Mesenchymal stem cell (in vitro differentiated cells and primary cell): ENCODE measurements at regions not wholly inside any gene's neighbourhood (a gene's known extent, or its start where the extent isn't known, plus 50 kb on each side); places are given as distances from the start of the nearest gene placed in this dataset.

Source experiments
- DNase-seq: peaks from one replicate; pipeline ENCODE4 v3.0.0-alpha.2; 2013
- H2AFZ ChIP-seq: one replicate; pipeline ENCODE4 v1.6.1; 2013; ENCODE audit warnings: low read depth, mild to moderate bottlenecking, control low read depth, inconsistent platforms, low read length, moderate library complexity
- H2AK5ac ChIP-seq: 2 replicates; pipeline ENCODE4 v1.6.1; 2013; ENCODE audit warnings: low read length, moderate library complexity, mild to moderate bottlenecking, inconsistent platforms; ENCODE audit not compliant: severe bottlenecking
- H2BK120ac ChIP-seq: one replicate; pipeline ENCODE4 v1.6.1; 2013; ENCODE audit warnings: low read depth, mild to moderate bottlenecking, inconsistent platforms, low read length, moderate library complexity
- H2BK12ac ChIP-seq, 2 experiments: one replicate each; pipeline ENCODE4 v1.6.1; 2013; ENCODE audit warnings: inconsistent platforms in 2 of 2, low read length in 2 of 2, mild to moderate bottlenecking in 2 of 2, moderate library complexity in 2 of 2, control low read depth in 1 of 2
- H2BK15ac ChIP-seq: one replicate; pipeline ENCODE4 v1.6.1; 2013; ENCODE audit warnings: mild to moderate bottlenecking, low read depth, inconsistent platforms; ENCODE audit not compliant: poor library complexity, severe bottlenecking
- H2BK5ac ChIP-seq: 2 replicates; pipeline ENCODE4 v1.6.1; 2013; ENCODE audit warnings: low read depth, mild to moderate bottlenecking, low read length, control low read depth, inconsistent platforms; ENCODE audit not compliant: poor library complexity, severe bottlenecking
- H3K14ac ChIP-seq, 2 experiments: one replicate each; pipeline ENCODE4 v1.6.1; 2013; ENCODE audit warnings: inconsistent platforms in 2 of 2, low read length in 2 of 2, control low read depth in 1 of 2, mild to moderate bottlenecking in 1 of 2, moderate library complexity in 1 of 2
- H3K18ac ChIP-seq, 2 experiments: one replicate each; pipeline ENCODE4 v1.6.1; 2013; ENCODE audit warnings: inconsistent platforms in 2 of 2, low read length in 2 of 2, control low read depth in 1 of 2, low read depth in 1 of 2, mild to moderate bottlenecking in 1 of 2
- H3K23ac ChIP-seq, 2 experiments: one replicate each; pipeline ENCODE4 v1.6.1; 2013; ENCODE audit warnings: inconsistent platforms in 2 of 2, low read length in 2 of 2, mild to moderate bottlenecking in 2 of 2, moderate library complexity in 2 of 2, control low read depth in 1 of 2
- H3K27ac ChIP-seq: 2 replicates; pipeline ENCODE4 v1.5.1; 2013; ENCODE audit warnings: mild to moderate bottlenecking, moderate library complexity, low read length, control low read depth, inconsistent platforms; ENCODE audit not compliant: poor library complexity, severe bottlenecking
- H3K27me3 ChIP-seq, 2 experiments: 2 replicates each; pipeline versions ENCODE4 v1.6.1 to v1.7.0; 2013; ENCODE audit warnings: low read length in 2 of 2, mild to moderate bottlenecking in 2 of 2, moderate library complexity in 2 of 2, control low read depth in 1 of 2, inconsistent platforms in 1 of 2; ENCODE audit not compliant: control insufficient read depth in 1 of 2, insufficient read depth in 1 of 2
- H3K36me3 ChIP-seq, 2 experiments: 2 replicates each; pipeline versions ENCODE4 v1.6.1 to v1.7.0; 2013; ENCODE audit warnings: low read length in 2 of 2, control low read depth in 1 of 2, inconsistent platforms in 1 of 2, low read depth in 1 of 2, mild to moderate bottlenecking in 1 of 2; ENCODE audit not compliant: insufficient read depth in 2 of 2, control insufficient read depth in 1 of 2
- H3K4ac ChIP-seq, 2 experiments: one replicate each; pipeline ENCODE4 v1.6.1; 2013; ENCODE audit warnings: inconsistent platforms in 2 of 2, low read length in 2 of 2, mild to moderate bottlenecking in 2 of 2, moderate library complexity in 2 of 2, control low read depth in 1 of 2, low read depth in 1 of 2
- H3K4me1 ChIP-seq: 2 replicates; pipeline ENCODE4 v1.6.1; 2013; ENCODE audit warnings: low read depth, low read length, control low read depth; ENCODE audit not compliant: control insufficient read depth, insufficient read depth
- H3K4me2 ChIP-seq: 2 replicates; pipeline ENCODE4 v1.6.1; 2013; ENCODE audit warnings: low read length, mild to moderate bottlenecking, inconsistent platforms; ENCODE audit not compliant: poor library complexity, severe bottlenecking
- H3K4me3 ChIP-seq, 2 experiments: 2 replicates each; pipeline versions ENCODE4 v1.5.1 to v1.7.0; 2013; ENCODE audit warnings: low read length in 2 of 2, mild to moderate bottlenecking in 2 of 2, control low read depth in 1 of 2, low read depth in 1 of 2; ENCODE audit not compliant: insufficient read depth in 1 of 2
- H3K79me1 ChIP-seq: replicated peaks from 2 replicates; pipeline ENCODE4 v1.6.1; 2013; ENCODE audit warnings: mild to moderate bottlenecking, control low read depth, low read length, inconsistent platforms; ENCODE audit not compliant: poor library complexity, severe bottlenecking
- H3K9ac ChIP-seq: 2 replicates; pipeline ENCODE4 v1.7.0; 2013; ENCODE audit warnings: mild to moderate bottlenecking, low read length, moderate library complexity
- H3K9me3 ChIP-seq: 2 replicates; pipeline ENCODE4 v1.7.0; 2013; ENCODE audit warnings: mild to moderate bottlenecking, low read length; ENCODE audit not compliant: control insufficient read depth
- H4K8ac ChIP-seq: one replicate; pipeline ENCODE4 v1.6.1; 2013; ENCODE audit warnings: inconsistent platforms, mild to moderate bottlenecking, low read length, moderate library complexity
- H4K91ac ChIP-seq: one replicate; pipeline ENCODE4 v1.6.1; 2013; ENCODE audit warnings: mild to moderate bottlenecking, low read length, inconsistent platforms
- WGBS: methylation state at CpG from one replicate; pipeline ENCODE4 v1.1.7; 2013; ENCODE audit warnings: mixed read lengths; 5-methylcytosine and 5-hydroxymethylcytosine counted together

GRCh38 chr2:105647731-105648130 lies 97.0 kb upstream of the NCK2 start:
- Histone ChIP-seq H2BK15ac (no peak overlapping the region), H3K4ac (no peak overlapping the region), H2BK5ac (no peak overlapping the region), H3K27me3 (peaks cover 17 to 40% of the 10 kb centered on the region in 2 experiments), H3K14ac (no peak overlapping the region), H3K9ac (no peak overlapping the region), H4K8ac (no peak overlapping the region), H3K18ac (no peak overlapping the region), H3K36me3 (no peaks in the 10 kb centered on the region), H2AFZ (no peak overlapping the region), H2AK5ac (no peak overlapping the region), H3K4me2 (no peak overlapping the region), H3K79me1 (no peaks in the 10 kb centered on the region), H2BK120ac (no peak overlapping the region), H3K4me1 (peaks cover 2% of the 10 kb centered on the region), H2BK12ac (no peak overlapping the region), H3K23ac (no peak overlapping the region), H3K9me3 (no peaks in the 10 kb centered on the region), H3K4me3 (no peak overlapping the region), H3K27ac (no peak overlapping the region), H4K91ac (no peak overlapping the region)
- 87% methylated on average over 4 of the region's 4 CpGs for WGBS
- no peak for DNase-seq

GRCh38 chr2:105646774-105647076 lies 98.0 kb upstream of the NCK2 start:
- Histone ChIP-seq H2BK5ac (no peak overlapping the region), H2AK5ac (no peak overlapping the region), H3K4me3 (no peak overlapping the region), H3K79me1 (no peaks in the 10 kb centered on the region), H2BK120ac (no peak overlapping the region), H3K14ac (no peak overlapping the region), H3K4ac (no peak overlapping the region), H3K18ac (no peak overlapping the region), H3K4me2 (no peak overlapping the region), H4K91ac (no peak overlapping the region), H3K27ac (no peak overlapping the region), H3K36me3 (no peaks in the 10 kb centered on the region), H3K23ac (no peak overlapping the region), H3K27me3 (peaks cover 17 to 49% of the 10 kb centered on the region in 2 experiments), H2BK15ac (no peak overlapping the region), H3K9me3 (no peaks in the 10 kb centered on the region), H4K8ac (no peak overlapping the region), H3K4me1 (peaks cover 2% of the 10 kb centered on the region), H2BK12ac (no peak overlapping the region), H2AFZ (no peak overlapping the region), H3K9ac (no peak overlapping the region)
- WGBS: 85% methylated on average over 4 of the region's 4 CpGs
- DNase-seq: no peak

- Histone ChIP-seq H3K36me3 (no peaks in the 10 kb centered on the region), H3K14ac (no peak overlapping the region), H3K27ac (no peak overlapping the region), H3K79me1 (no peaks in the 10 kb centered on the region), H3K4ac (no peak overlapping the region), H2BK5ac (no peak overlapping the region), H4K8ac (no peak overlapping the region), H2BK15ac (no peak overlapping the region), H2AFZ (no peak overlapping the region), H2BK12ac (no peak overlapping the region), H3K18ac (no peak overlapping the region), H3K9me3 (no peaks in the 10 kb centered on the region), H3K9ac (no peak overlapping the region), H2AK5ac (no peak overlapping the region), H3K4me1 (peaks cover 2% of the 10 kb centered on the region), H3K4me3 (no peak overlapping the region), H3K27me3 (peaks cover 17 to 54% of the 10 kb centered on the region in 2 experiments), H2BK120ac (peak overlapping the region; percentile 37), H3K4me2 (no peak overlapping the region), H4K91ac (no peak overlapping the region), H3K23ac (no peak overlapping the region)
- DNase-seq: peak; percentile 13
- 64% methylated on average over 7 of the region's 8 CpGs for WGBS
These were observed 98.6 kb upstream of the NCK2 start for GRCh38 chr2:105645938-105646773.

- H3K14ac ChIP-seq: no peak overlapping the region
- H2BK12ac ChIP-seq: peak overlapping the region; percentile 14 to 45
- 74% methylated on average over 18 of the region's 18 CpGs for WGBS
- DNase-seq: no peak
- H2BK15ac ChIP-seq: no peak overlapping the region
- H3K9me3 ChIP-seq: no peaks in the 10 kb centered on the region
- peaks cover 17 to 54% of the 10 kb centered on the region in 2 experiments for H3K27me3 ChIP-seq
- no peaks in the 10 kb centered on the region for H3K79me1 ChIP-seq
- no peak overlapping the region for H2BK5ac ChIP-seq
- H2AFZ ChIP-seq: no peak overlapping the region
- H4K8ac ChIP-seq: no peak overlapping the region
- no peak overlapping the region for H3K27ac ChIP-seq
- no peak overlapping the region for H3K23ac ChIP-seq
- no peak overlapping the region for H3K18ac ChIP-seq
- peak overlapping the region; percentile 49 for H4K91ac ChIP-seq
- H3K36me3 ChIP-seq: no peaks in the 10 kb centered on the region
- H3K4ac ChIP-seq: no peak overlapping the region
- H3K4me2 ChIP-seq: no peak overlapping the region
- no peak overlapping the region for H3K4me3 ChIP-seq
- no peak overlapping the region for H3K9ac ChIP-seq
- H2BK120ac ChIP-seq: peak overlapping the region; percentile 37
- H3K4me1 ChIP-seq: peaks cover 2% of the 10 kb centered on the region
- no peak overlapping the region for H2AK5ac ChIP-seq
These were observed 99.4 kb upstream of the NCK2 start for GRCh38 chr2:105645031-105645937.
